HCT116 (cell line): ENCODE measurements at regions not wholly inside any gene's neighbourhood (a gene's known extent, or its start where the extent isn't known, plus 50 kb on each side); places are given as distances from the start of the nearest gene placed in this dataset.

Experiments
- ATAC-seq: fragments of 200-7000 bp; cut with Tn5 transposase; 2 replicates; pipeline ENCODE4 v1.9.1; 2020; ENCODE audit warnings: mild to moderate bottlenecking, moderate library complexity
- BruUV-seq: library from RNA; stranded (reverse); fragments of 400-500 nt; replicated peaks from 2 replicates; lab custom pipeline; 2021; lab: Mats Ljungman, UMichigan
- CTCF ChIA-PET: fragments of 300-600 bp; sonication (Branson Sonifier 250); formaldehyde crosslinking; loops from one replicate; lab custom pipeline; 2021; ENCODE audit warnings: antibody characterized with exemption; lab: Charles Lee
- POLR2A ChIA-PET: fragments of 300-600, 350-600 bp; sonication (Branson Sonifier 250); formaldehyde crosslinking; loops from one replicate; lab custom pipeline; 2021; ENCODE audit warnings: antibody characterized with exemption; lab: Charles Lee
- RAD21 ChIA-PET, 2 experiments: fragments of 300-600 bp; sonication (Branson Sonifier 250); formaldehyde crosslinking; loops; one replicate each; lab custom pipeline; 2023; ENCODE audit warnings: low total read pairs in 2 of 2; ENCODE audit not compliant: uncharacterized antibody in 2 of 2, unreplicated experiment in 2 of 2, low non-redundant PET in 1 of 2; lab: Charles Lee
- DNase-seq: peaks from one replicate; pipeline ENCODE4 v3.0.0-alpha.2; 2010; ENCODE audit warnings: low read depth, low spot score
- H2AFZ ChIP-seq: fragments of 200-600 bp; shearing (Covaris generic), sonication (generic); 2 replicates; pipeline ENCODE4 v1.6.1; 2017; ENCODE audit warnings: low read depth, mixed run types, mixed read lengths, antibody characterized with exemption, low read length; ENCODE audit not compliant: poor library complexity, severe bottlenecking
- H3K27ac ChIP-seq: 2 replicates; pipeline ENCODE4 v1.5.1; 2012; ENCODE audit warnings: low read depth, low read length
- H3K27me3 ChIP-seq: fragments of 200-600 bp; sonication (generic); 2 replicates; pipeline ENCODE4 v1.6.1; 2016; ENCODE audit warnings: mixed run types, low read length, mixed read lengths; ENCODE audit not compliant: insufficient read depth
- H3K36me3 ChIP-seq, 2 experiments: fragments of 200-500 bp in 1 of 2; fragments of 200-600 bp in 1 of 2; sonication (Bioruptor generic) in 1 of 2; sonication (generic) in 1 of 2; 2 replicates each; pipeline versions ENCODE4 v1.5.1 to v1.6.1; 2014 to 2016; ENCODE audit warnings: low read length in 2 of 2, inconsistent platforms in 1 of 2, mixed read lengths in 1 of 2, mixed run types in 1 of 2; ENCODE audit not compliant: insufficient read depth in 2 of 2, control insufficient read depth in 1 of 2
- H3K4me1 ChIP-seq, 2 experiments: fragments of 200-600 bp in 1 of 2; sonication (generic) in 1 of 2; 2 replicates each; pipeline versions ENCODE4 v1.5.1 to v1.6.1; 2012 to 2017; ENCODE audit warnings: low read length in 2 of 2, inconsistent platforms in 1 of 2, mild to moderate bottlenecking in 1 of 2, mixed read lengths in 1 of 2, mixed run types in 1 of 2, moderate library complexity in 1 of 2; ENCODE audit not compliant: insufficient read depth in 2 of 2, control insufficient read depth in 1 of 2
- H3K4me2 ChIP-seq: fragments of 200-600 bp; sonication (generic); 2 replicates; pipeline ENCODE4 v1.6.1; 2017; ENCODE audit warnings: mixed run types, low read length, mixed read lengths
- H3K4me3 ChIP-seq, 2 experiments: fragments of 200-600 bp in 1 of 2; sonication (generic) in 1 of 2; replicated peaks in 1 of 2; 2 replicates each; pipeline ENCODE4 v1.5.1; 2011 to 2016; ENCODE audit warnings: low read length in 2 of 2, control low read depth in 1 of 2, low read depth in 1 of 2, mild to moderate bottlenecking in 1 of 2, mixed read lengths in 1 of 2, mixed run types in 1 of 2
- H3K79me2 ChIP-seq: fragments of 200-600 bp; sonication (generic); 2 replicates; pipeline ENCODE4 v1.6.1; 2017; ENCODE audit warnings: mild to moderate bottlenecking, mixed run types, low read length, moderate library complexity, mixed read lengths; ENCODE audit not compliant: insufficient read depth
- H3K9ac ChIP-seq: fragments of 200-600 bp; sonication (generic); 2 replicates; pipeline ENCODE4 v1.6.1; 2016; ENCODE audit warnings: low read length, mixed read lengths
- H3K9me2 ChIP-seq: fragments of 200-600 bp; sonication (generic), shearing (Covaris generic); 2 replicates; pipeline ENCODE4 v1.6.1; 2017; ENCODE audit warnings: mixed run types, mild to moderate bottlenecking, moderate library complexity; ENCODE audit not compliant: insufficient read depth
- H3K9me3 ChIP-seq, 2 experiments: fragments of 200-500 bp in 1 of 2; fragments of 200-600 bp in 1 of 2; sonication (Bioruptor generic) in 1 of 2; sonication (generic) in 1 of 2; 2 replicates each; pipeline ENCODE4 v1.6.1; 2014 to 2017; ENCODE audit warnings: low read length in 2 of 2, mixed read lengths in 2 of 2, inconsistent platforms in 1 of 2, low read depth in 1 of 2, mild to moderate bottlenecking in 1 of 2, mixed run types in 1 of 2, moderate library complexity in 1 of 2; ENCODE audit not compliant: control insufficient read depth in 1 of 2, insufficient read depth in 1 of 2
- H4K20me1 ChIP-seq: fragments of 200-600 bp; sonication (generic), shearing (Covaris generic); 2 replicates; pipeline ENCODE4 v1.6.1; 2017; ENCODE audit warnings: mixed run types, mild to moderate bottlenecking, moderate library complexity; ENCODE audit not compliant: insufficient read depth
- CEBPB ChIP-seq: IDR thresholded peaks from 2 replicates; pipeline ENCODE4 v1.6.1; 2012; ENCODE audit warnings: low read depth
- ELF1 ChIP-seq: IDR thresholded peaks from 2 replicates; pipeline ENCODE4 v1.6.1; 2012; ENCODE audit warnings: low read depth, borderline replicate concordance
- FOSL1 ChIP-seq: IDR thresholded peaks from 2 replicates; pipeline ENCODE4 v1.6.1; 2012; ENCODE audit warnings: low read depth
- JUND ChIP-seq: IDR thresholded peaks from 2 replicates; pipeline ENCODE4 v1.6.1; 2012
- POLR2A ChIP-seq: IDR thresholded peaks from 2 replicates; pipeline ENCODE4 v1.7.0; 2011; ENCODE audit warnings: borderline replicate concordance; ENCODE audit not compliant: insufficient read depth, insufficient read length; ENCODE audit errors: extremely low read depth
- POLR2AphosphoS5 ChIP-seq: IDR thresholded peaks from 2 replicates; pipeline ENCODE4 v1.6.1; 2011; ENCODE audit warnings: mild to moderate bottlenecking, low read depth, low read length, moderate library complexity
- RAD21 ChIP-seq: IDR thresholded peaks from 2 replicates; pipeline ENCODE4 v1.6.1; 2012; ENCODE audit warnings: low read depth, mild to moderate bottlenecking
- SIN3A ChIP-seq: IDR thresholded peaks from 2 replicates; pipeline ENCODE4 v1.6.1; 2012; ENCODE audit warnings: low read depth
- TCF7L2 ChIP-seq: IDR thresholded peaks from 2 replicates; pipeline ENCODE4 v1.7.0; 2011; ENCODE audit warnings: borderline replicate concordance, inconsistent platforms; ENCODE audit not compliant: insufficient read depth, insufficient read length; ENCODE audit errors: extremely low read depth
- ZFX ChIP-seq: fragments of 450-650 bp; IDR thresholded peaks from 2 replicates; pipeline ENCODE4 v1.6.1; 2017
- ZNF274 ChIP-seq: fragments of 200-500 bp; sonication (Bioruptor generic); IDR thresholded peaks from 2 replicates; pipeline ENCODE4 v1.6.1; 2014; ENCODE audit warnings: mild to moderate bottlenecking, low read depth, low read length, inconsistent platforms
- intact Hi-C: fragments of 100-400 bp; cut with micrococcal nuclease; formaldehyde crosslinking; loops from 2 replicates; pipeline ENCODE4 v1.10.0; 2022
- TF ChIP-seq, protein P1 (sequence below): IDR thresholded peaks from 2 replicates; pipeline ENCODE4 v1.6.1; 2012; ENCODE audit warnings: low read depth
- TF ChIP-seq, protein P2 (sequence below): IDR thresholded peaks from 2 replicates; pipeline ENCODE4 v1.6.1; 2012

DNA sequence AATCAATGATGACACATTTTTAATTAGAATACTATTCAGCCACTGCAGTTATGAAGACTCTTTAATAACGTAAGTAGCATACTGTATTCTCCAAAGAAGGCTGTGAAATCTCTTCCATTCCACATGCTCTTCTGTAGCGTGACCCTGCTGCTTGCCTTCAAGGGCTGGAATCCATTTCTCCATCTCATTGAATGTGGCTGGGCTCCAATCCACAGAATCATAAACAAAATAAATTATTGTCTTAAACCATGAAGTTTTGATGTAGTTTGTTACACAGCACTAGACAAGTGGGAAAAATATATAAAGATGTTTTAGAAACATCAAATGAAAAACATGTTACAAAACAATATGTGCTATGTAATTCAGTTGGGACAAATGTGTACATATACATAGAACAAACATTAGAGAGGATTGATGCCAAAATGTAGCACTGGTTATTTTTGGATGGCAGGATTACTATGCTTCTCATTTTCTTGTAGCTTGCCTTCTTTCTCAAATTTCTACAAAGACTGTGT lies 410.8 kb upstream of the PODXL start:
- Histone ChIP-seq H4K20me1 (no peaks in the 10 kb centered on the region), H3K36me3 (no peaks in the 10 kb centered on the region), H3K4me3 (no peak overlapping the region), H2AFZ (no peak overlapping the region), H3K9me2 (no peaks in the 10 kb centered on the region), H3K9ac (no peak overlapping the region), H3K4me2 (no peak overlapping the region), H3K79me2 (no peaks in the 10 kb centered on the region), H3K9me3 (no peaks in the 10 kb centered on the region), H3K4me1 (no peaks in the 10 kb centered on the region), H3K27me3 (peaks cover 34% of the 10 kb centered on the region), H3K27ac (no peak overlapping the region)
- POLR2A ChIA-PET = no interaction called here
- CTCF ChIA-PET = no interaction called here
- ATAC-seq (no peak), DNase-seq (no peak)
- TF ChIP-seq ZNF274 (no peak), POLR2AphosphoS5 (no peak), ZFX (no peak), JUND (no peak), POLR2A (no peak), FOSL1 (no peak), CEBPB (no peak), ELF1 (no peak), RAD21 (no peak), TCF7L2 (no peak), SIN3A (no peak)
- TF ChIP-seq, protein P1, sequence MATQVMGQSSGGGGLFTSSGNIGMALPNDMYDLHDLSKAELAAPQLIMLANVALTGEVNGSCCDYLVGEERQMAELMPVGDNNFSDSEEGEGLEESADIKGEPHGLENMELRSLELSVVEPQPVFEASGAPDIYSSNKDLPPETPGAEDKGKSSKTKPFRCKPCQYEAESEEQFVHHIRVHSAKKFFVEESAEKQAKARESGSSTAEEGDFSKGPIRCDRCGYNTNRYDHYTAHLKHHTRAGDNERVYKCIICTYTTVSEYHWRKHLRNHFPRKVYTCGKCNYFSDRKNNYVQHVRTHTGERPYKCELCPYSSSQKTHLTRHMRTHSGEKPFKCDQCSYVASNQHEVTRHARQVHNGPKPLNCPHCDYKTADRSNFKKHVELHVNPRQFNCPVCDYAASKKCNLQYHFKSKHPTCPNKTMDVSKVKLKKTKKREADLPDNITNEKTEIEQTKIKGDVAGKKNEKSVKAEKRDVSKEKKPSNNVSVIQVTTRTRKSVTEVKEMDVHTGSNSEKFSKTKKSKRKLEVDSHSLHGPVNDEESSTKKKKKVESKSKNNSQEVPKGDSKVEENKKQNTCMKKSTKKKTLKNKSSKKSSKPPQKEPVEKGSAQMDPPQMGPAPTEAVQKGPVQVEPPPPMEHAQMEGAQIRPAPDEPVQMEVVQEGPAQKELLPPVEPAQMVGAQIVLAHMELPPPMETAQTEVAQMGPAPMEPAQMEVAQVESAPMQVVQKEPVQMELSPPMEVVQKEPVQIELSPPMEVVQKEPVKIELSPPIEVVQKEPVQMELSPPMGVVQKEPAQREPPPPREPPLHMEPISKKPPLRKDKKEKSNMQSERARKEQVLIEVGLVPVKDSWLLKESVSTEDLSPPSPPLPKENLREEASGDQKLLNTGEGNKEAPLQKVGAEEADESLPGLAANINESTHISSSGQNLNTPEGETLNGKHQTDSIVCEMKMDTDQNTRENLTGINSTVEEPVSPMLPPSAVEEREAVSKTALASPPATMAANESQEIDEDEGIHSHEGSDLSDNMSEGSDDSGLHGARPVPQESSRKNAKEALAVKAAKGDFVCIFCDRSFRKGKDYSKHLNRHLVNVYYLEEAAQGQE = no peak
- TF ChIP-seq, protein P2, sequence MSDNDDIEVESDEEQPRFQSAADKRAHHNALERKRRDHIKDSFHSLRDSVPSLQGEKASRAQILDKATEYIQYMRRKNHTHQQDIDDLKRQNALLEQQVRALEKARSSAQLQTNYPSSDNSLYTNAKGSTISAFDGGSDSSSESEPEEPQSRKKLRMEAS = no peak
- no TSS peak for BruUV-seq
- RAD21 ChIA-PET = no interaction called here
- intact Hi-C loops = no loop called here
